GM19035 (cell line): ENCODE measurements at regions not wholly inside any gene's neighbourhood (a gene's known extent, or its start where the extent isn't known, plus 50 kb on each side); places are given as distances from the start of the nearest gene placed in this dataset.
A peak's percentile ranks its signal among the peaks of the same experiment; 100 is the strongest.

ENCODE experiments used
- ATAC-seq: cut with Tn5 transposase; IDR thresholded peaks from one replicate; pipeline ENCODE4 v1.9.1; 2021; ENCODE audit not compliant: unreplicated experiment

DNA sequence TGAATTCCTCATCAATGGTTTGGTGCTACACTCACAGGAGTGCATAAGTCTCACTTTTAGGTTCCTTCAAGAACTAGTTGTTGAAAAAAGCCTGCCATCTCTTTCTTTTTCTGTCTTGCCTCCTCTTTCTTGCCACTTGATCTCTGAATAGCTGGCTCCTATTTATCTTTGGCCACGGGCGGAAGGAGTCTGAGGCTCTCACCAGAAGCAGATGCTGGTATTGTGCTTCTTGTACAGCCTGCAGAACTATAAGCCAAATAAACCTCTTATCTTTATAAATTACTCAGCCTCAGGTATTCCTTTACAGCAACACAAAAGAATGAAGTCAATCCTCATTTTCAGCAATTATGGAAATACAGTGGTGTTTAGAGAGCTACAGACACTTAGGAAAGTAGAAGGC, 247.1 kb upstream of the PRR16 start:
- no peak for ATAC-seq

DNA sequence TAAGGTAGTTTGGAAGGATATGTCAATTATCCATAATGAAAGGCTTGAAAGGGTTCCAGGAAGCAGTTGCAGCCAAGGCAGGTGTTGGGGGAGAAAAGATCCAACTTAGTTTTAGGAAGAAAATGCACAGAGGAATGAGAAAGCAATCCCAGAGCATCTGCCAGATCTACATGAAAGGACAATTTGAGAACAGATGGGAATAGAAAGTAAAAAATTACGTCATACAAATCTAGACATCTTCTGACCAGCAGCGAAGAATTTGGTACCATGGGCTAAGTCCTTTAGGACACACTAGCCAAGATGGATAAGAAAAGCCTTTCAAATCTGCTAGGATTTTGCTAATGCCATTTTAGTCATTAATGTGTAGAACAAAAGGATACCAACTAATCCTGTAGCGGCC, 244.1 kb upstream of the PRR16 start:
- no peak for ATAC-seq

DNA sequence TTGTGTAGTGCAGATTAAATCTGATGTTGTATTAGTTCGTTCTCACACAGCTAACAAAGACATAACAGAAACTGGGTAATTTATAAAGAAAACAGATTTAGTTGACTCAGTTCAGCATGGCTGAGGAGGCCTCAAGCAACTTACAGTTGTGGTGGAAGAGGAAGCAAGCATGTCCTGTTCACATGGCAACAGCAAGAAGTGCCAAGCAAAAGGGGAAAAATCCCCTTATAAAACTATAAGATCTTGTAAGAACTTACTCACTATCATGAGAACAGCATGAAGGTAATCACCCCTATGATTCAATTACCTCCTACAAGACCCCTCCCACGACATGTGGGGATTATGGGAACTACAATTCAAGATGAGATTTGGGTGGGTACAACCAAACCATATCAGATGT, 238.6 kb upstream of the PRR16 start:
- ATAC-seq = no peak

DNA sequence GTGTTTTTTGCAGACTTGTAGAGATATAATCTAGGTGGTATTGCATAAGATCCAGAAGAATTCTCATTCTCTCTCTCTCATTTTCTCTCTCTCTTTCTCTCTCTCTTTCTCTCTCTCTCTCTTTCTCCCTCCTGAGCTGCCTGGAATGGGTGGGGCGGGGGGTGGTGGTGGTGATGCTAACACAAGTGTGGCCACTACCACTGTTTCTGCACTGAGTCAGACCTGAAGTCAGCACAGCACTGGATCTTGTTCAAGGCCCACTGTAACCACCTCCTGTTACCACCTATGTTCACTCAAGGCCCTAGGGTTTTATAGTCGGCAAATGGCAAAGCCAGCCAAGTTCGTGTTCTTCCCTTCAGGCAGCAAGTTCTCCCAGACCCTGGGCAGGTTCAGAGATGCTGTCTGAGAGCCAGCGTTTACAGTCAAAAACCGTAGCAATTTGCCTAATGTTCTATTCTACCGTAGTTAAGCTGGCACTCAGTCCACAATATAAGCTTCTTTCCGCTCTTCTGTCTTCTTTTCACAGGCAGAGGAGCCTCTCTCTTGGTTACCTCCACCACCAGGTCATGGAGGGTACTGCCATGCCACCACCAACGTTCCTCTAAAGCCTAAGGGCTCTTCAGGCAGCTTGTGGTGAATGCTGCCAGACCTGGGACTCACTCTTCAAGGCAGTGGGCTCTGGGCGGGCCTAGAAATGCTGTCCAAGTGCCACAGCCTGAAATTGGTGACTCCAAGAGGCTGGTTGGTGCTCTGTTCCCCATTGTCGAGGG, 235.7 kb upstream of the PRR16 start:
- no peak for ATAC-seq

DNA sequence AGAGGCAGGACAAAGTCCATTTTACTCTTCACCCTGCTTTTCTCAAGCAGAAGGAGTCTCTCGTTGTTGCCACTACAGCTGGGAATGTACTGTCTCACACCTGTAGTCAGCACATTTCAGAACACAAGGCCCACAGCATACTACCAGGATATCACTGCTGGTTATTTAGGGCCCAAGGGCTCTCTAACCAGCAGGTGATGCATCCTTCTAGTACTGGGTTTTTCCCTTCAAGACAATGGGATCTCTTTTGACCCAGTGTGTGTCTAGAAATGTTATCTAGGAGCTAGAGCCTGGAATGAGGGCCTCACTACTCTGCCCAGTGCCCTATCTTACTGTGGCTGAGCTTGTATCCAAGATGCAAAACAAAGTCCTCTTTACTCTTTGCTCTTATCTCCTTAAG, 235.1 kb upstream of the PRR16 start:
- ATAC-seq = no peak

DNA sequence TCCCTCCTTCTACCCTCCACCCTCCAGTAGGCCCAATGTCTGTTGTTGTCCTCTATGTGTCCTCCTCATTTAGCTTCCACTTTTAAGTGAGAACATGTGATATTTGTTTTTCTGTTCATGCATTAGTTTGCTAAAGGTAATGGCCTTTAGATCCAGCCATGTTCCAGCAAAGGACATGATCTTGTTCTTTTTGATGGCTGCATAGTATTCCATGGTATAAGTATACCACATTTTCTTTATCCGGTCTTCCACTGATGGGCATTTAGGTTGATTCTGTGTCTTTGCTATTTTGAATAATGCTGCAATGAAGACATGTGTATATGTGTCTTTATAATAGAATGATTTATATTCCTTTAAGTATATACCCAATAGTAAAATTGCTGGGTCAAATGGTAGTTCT, 232.5 kb upstream of the PRR16 start:
- ATAC-seq = no peak

DNA sequence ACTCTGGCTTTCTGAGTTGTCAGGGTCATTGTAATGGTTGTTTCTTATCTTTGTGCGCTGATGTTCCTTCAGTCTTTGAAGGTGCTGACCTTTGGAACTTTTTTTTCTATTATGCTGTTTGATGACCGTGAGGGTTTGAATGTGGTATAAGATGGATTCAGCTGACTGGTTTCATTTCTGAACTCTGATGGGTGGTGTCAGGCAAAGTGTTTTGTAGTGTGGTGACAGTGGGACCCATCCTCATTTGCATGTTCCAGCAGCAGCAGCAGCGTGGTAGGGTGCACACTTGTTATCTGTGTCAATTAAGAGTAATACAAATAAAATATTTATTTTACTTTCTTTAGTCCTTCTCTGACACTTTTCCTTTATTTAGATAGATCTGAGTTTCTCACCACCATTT, 227.7 kb upstream of the PRR16 start:
- peak; percentile 78 for ATAC-seq

DNA sequence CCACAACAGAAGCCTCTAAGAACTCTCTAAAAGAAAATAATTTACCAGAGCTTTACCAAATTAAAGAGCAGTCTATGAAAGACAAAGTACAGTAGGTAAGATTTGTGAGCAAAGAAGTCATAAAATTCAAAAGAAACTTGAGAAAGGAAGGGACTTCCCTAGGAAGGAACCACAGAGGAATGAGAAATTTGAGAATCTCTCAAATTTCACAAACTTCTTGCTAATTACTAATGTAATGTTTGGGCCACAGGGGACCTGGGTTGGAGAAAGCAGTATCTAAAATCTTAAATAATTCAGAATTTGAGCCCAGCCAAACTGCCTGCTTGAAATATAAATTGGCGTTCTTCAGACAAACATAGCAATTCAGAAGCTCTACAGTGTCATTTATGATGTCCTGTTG, 225.0 kb upstream of the PRR16 start:
- peak; percentile 19 for ATAC-seq

DNA sequence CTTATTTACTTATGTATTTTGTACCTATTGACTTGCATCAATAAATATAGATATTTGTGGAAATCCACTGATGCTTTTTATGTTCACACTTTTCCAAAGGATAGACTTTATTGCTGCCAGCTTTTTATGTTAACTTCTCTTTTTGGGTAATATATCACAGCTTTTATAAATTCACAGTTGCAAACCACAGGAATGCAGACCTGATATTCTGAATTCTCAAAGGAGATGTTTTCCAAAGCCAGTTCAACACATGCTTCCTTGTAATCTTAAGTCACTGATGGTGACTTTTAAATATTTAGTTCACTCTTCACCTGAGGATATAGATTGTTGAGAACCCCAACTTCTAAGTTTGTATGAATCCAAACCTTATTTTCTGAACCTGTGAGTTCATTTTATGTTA, 223.4 kb upstream of the PRR16 start:
- no peak for ATAC-seq

DNA sequence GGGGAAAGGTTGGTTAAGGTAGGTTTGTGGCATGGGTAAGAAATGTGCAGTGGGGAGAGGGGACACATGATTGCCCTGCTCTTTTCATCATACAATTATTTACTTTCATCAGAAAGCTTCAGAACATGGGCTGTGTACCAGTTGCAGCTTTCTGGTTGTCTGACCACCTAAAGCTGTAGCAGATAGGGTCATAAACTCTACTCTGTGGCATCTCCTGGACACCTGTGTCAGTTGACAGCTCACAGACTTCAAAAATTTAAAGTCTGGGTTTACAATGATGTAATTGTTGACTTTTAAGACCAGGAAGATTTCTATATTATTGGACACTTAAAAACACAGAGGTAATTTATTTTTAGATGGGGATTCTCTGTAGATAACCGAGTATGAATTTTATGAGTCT, 222.7 kb upstream of the PRR16 start:
- no peak for ATAC-seq

DNA sequence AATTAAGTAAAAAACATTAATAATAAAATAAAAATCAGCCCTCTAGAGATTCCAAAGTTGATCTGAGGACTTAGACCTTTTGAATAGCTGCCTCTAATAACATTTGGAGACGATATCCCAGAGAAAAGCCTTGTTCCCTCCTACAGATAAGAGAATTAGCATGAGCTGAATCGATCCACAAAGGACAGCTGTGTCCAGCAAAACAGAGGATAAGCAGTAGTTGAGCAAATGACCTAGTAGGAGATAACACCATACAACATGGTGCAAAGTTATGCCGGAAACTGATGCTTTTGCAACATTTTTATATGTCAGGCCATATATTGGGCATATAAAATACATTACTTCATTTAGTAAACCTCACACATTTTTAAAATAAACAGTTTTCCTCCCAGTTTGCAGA, 212.2 kb upstream of the PRR16 start:
- ATAC-seq = no peak

DNA sequence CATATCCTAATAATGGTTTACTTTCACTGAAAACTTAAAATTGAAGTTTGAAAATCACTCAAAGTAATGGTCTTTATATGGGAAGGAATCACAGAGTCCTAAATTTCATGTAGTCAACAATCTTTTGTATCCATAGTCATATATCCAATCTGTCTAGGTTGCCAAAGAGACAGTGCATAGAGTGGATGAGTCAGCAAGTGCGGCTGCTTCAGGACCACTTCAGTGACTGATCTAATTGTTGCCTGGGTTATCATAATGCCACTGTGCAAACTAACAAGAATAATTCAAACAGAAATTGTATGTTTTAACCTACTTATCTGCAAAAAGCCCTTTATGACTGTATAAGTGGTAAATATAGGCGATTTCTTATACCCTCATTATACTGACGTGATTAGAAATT, 211.3 kb upstream of the PRR16 start:
- ATAC-seq = no peak

DNA sequence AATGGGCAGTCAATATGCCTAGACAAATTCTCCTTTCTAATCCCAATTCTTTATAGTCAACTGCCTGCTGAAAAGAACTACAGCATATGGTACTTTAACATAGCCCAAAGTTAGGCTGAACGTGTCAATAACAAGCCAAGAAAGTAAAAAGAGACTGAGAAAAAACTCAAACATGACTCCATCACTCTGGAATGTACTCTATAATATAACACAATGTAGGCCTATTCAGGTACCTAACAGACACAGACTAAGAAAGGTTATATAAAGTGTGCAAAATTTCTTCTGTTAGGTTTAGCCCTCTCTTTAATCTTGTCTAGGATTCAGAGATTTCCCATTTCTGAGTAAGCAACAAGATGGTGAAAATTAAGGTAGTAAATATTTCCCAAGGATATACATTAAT, 209.7 kb upstream of the PRR16 start:
- ATAC-seq = no peak

DNA sequence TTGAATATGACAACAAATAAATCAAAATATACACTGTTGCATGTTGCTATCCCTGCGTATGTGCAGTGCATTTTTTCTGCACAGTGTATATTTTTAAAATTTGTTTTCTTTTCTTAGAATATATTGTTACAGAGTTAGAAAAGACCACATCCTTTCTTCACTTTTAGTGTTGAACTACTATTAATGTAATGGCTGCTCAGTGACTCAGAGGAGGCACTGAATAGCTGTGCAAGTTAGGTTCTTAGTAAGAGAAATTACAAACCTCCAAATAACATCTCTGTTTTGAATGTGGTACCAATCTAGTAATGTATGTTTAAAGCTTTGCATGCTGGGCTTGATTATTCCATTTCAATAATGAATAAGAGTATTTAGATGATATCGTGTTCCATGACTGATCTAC, 208.9 kb upstream of the PRR16 start:
- ATAC-seq = no peak

DNA sequence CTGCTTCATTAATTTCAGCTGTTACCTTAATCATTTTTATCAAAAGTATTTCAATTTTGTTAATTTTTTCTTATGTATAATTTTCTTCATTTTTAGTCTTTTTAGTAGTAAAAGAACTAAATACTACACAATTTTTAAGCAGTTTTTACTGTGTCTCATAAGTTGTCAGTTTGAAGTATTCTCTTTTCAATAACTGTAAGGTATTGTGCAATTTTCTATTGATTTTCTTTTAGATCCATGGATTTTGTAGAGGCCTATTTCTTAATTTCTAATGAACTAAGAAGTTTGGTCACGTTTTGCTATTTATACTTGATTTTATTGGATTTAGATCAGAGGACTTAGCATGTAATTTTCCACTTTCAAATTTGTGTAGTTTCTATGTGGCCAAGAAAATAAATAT, 207.7 kb upstream of the PRR16 start:
- no peak for ATAC-seq

DNA sequence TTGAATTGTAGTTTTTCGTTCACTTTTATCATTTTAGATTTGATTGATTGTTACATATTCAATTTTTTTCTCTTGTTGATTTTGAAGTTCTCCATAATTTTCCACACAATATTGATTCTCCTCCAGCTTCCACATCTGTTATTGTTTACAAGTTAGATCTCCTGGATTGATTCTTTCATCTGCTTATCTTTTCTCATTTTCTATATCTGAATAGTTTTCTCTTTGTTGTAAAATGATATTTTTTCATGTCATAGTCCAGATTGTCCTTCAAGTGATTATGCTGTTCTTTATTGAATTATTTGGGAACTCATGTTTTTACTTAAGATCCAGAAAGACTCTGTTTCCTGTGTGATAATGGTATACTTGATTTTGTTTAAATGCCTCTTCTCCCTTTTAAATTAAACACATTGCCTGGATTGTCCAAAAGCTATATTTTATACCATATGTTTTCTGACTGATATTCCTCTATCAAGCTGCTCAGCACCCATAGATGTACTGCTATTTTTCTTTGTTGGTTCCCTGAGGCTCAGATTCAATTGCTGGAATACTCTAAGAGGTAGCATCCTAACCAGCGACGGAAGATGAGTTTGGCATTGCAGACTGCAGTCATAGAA, 206.6 kb upstream of the PRR16 start:
- ATAC-seq = no peak

DNA sequence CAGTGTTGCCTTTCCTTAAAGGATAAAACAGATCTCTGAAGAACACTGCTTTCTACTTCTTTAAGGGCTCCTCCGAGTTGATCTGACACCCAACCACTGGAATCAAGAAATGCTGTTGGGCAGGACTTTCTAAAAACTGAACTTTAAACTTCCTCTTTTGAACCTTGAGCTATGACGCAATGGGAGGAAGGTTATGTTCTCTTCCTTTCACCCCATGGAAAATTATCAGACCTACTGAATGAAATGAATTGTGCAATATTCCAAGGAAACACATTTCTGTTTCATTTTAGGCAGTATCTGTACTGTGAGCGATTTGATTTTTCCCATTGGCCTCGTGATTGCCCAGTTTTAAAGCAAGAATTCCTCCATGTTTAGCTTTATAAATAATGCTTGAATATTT, 206.0 kb upstream of the PRR16 start:
- ATAC-seq = no peak

DNA sequence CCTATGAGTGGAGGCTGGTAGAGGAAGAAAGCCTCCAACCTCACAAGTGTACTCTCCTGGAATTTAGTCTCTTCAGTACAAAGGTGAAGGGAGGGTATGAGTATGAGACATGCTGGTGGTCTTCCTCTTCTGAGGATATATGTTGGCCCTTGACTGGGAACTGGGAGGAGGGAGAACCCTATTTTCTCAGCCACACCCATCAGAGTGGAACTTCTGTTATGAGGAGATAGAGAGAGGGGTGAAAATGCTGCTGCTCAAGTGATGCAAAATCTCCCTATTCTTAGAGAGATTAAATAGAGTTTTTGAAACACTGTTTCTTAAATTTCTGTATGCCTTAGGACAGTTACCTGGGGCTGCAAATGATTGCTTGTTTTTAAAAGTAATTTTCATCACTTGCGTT, 203.4 kb upstream of the PRR16 start:
- no peak for ATAC-seq

DNA sequence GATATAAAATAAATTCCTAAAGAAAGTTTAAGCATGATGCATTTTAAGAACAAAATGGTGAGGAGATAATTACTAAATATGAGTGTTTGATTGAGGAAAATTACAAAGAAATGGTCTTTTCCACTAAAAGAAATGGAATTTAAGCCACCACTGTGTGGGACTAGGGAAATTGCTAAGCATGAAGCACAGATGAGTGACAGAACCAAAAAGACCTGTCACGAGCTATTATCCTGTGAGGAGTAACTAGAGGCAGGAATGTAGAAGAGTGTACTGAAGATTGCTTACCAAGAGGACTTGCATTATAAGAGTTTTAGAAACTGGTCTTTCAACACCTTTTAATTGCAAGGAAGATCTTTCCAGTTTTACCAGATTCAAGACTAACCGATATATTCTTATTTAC, 193.6 kb upstream of the PRR16 start:
- ATAC-seq = no peak

DNA sequence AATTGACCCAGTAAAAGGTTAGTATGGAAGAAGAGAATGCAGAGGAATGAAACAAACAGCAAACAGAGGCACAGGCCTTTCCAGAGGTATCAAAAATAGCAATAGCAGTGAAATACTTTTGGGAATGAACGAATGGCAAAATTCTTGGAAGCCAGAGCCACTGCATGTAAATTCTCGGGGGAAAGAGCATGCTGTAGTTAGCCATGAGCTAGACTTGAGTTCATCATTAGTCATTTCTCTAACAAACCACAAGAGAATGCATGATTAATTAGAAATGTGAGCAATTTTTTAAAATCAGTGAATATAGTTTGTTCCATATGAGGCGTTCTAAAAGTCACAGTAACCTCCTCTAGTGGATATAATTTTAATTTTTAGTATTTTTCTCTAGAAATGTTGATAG, 170.3 kb upstream of the PRR16 start:
- ATAC-seq = no peak

DNA sequence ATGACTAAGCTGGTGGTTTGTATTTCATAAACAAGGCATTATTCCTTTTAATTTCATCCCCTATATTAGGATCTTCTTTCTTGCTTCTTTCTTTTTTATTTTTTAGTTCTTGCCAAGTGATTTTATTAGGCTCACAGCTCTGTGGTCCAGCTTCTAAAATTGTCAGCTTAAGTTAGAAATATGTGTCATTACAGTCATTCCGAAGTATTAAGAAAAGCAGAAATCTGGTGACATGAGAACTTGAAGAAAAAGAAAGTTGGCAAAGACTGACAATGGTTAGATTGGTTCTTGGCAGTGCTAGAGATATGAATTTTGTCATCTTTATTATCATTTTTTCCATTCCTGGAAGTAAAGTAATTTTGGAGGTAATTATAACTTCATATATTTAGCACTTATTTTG, 166.5 kb upstream of the PRR16 start:
- no peak for ATAC-seq

DNA sequence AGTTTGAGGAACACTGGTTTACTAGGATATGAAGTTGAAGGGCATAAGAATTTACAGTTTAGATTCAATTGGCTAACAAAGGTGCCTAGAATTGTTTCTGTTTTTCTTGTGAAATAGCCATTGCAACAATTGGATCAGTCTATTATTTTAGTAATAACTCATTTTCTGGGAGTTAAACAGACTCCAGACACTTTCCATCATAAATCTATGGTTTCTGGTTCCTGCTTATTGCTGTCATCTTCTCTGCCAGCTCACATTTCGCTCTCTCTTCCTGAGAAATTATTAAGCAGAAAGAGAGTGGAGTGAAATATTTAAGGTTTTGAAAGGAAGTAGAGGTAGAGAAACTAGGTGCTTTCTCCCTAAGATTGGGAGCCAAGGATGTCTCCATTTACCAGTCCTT, 165.1 kb upstream of the PRR16 start:
- ATAC-seq = no peak

DNA sequence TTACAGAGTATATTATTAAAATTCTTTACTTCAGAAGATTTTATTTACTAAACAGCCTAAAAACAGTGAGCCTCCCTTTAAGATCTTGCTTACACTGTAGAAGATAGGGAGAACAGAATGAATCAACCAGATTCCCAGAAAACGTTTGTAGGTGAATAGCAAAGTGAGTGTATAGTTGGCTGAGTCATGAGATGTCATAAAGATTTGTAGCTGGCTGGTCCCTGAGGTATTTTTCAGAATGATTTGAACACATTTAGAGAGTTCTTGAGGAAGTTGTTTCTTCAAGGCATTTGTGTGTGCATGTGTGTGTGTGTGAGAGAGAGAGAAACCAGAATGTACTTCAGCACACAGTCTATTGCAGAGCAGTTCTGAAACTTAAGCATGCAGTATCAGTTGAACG, 159.4 kb upstream of the PRR16 start:
- ATAC-seq = no peak
